ENCODE measurements at regions not wholly inside any gene's neighbourhood (a gene's known extent, or its start where the extent isn't known, plus 50 kb on each side); places are given as distances from the start of the nearest gene placed in this dataset.

DNA sequence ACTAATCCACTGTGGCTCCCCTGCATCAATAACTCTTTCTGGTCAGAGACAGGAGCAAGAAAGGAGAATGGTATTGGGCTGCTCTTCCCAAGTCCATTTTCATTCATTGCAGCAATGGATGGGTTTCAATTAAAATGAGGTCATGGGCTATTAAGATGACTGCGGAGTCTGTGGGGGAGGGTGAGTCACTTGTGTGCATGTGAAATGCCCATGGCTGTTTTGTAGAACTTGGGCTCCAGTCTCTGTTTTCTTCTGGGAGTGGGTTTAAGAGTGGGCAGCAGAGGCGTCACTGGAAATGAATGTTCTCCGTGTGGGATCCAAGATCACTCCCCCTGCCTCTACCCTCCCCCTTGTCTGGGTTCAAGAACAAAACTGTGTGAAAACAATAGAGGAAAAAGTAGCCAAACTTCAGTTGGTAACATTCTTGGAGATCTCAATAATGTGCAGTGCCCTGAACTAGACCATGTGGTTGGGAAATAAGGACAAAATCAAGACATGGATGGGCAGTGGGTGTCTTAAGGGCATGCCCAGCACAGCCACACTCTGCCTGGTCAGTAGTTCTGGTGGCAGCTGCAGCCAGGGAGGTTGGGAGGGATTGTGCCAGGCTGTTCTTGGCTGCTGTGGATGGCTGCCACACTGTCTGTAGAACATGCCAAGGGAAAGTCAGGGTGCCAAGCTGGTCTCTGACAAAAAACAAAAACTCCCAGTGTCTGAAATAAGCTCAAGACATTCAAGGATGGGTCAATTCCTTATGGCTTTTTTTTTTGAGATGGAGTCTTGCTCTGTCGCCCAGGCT lies 68.2 kb upstream of the CXCR4 start:
- H3K4me2 ChIP-seq (ENCODE audit: low read length), result no peak overlapping the region
- H3K9me3 Mint-ChIP-seq (ENCODE audit: unreplicated experiment), result no peaks in the 10 kb centered on the region
- no peak for TF ChIP-seq EZH2 (IDR thresholded peaks at IDR 0.05; ENCODE audit: insufficient read depth, low read length)
- TF ChIP-seq, protein P1, sequence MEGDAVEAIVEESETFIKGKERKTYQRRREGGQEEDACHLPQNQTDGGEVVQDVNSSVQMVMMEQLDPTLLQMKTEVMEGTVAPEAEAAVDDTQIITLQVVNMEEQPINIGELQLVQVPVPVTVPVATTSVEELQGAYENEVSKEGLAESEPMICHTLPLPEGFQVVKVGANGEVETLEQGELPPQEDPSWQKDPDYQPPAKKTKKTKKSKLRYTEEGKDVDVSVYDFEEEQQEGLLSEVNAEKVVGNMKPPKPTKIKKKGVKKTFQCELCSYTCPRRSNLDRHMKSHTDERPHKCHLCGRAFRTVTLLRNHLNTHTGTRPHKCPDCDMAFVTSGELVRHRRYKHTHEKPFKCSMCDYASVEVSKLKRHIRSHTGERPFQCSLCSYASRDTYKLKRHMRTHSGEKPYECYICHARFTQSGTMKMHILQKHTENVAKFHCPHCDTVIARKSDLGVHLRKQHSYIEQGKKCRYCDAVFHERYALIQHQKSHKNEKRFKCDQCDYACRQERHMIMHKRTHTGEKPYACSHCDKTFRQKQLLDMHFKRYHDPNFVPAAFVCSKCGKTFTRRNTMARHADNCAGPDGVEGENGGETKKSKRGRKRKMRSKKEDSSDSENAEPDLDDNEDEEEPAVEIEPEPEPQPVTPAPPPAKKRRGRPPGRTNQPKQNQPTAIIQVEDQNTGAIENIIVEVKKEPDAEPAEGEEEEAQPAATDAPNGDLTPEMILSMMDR (IDR thresholded peaks at IDR 0.05; ENCODE audit: insufficient read depth, low read depth, low read length), result no peak
- DNase-seq (ENCODE audit: low read depth), result peak; percentile 8
- no peak overlapping the region for H3K9ac ChIP-seq (ENCODE audit: low read length)
- no peak overlapping the region for H2AFZ ChIP-seq (ENCODE audit: low read depth, low read length)
- no peaks in the 10 kb centered on the region for H3K36me3 Mint-ChIP-seq (ENCODE audit: low read depth, unreplicated experiment)
- no peaks in the 10 kb centered on the region for H3K79me2 ChIP-seq (ENCODE audit: insufficient read depth, low read length)
- no peak overlapping the region for H3K4me3 Mint-ChIP-seq (ENCODE audit: unreplicated experiment)
- H3K4me3 ChIP-seq (ENCODE audit: insufficient read depth, low read depth, low read length), result no peak overlapping the region
- H3K27ac ChIP-seq (ENCODE audit: low read depth, low read length), result no peak overlapping the region
- no peaks in the 10 kb centered on the region for H3K4me1 Mint-ChIP-seq (ENCODE audit: low read depth, unreplicated experiment)
- H3K27me3 Mint-ChIP-seq (ENCODE audit: low read depth, unreplicated experiment), result peaks cover 25% of the 10 kb centered on the region
- H4K20me1 ChIP-seq (ENCODE audit: insufficient read depth, low read length), result no peaks in the 10 kb centered on the region
- no peak for FAIRE-seq
- no peak overlapping the region for H3K27ac Mint-ChIP-seq (ENCODE audit: unreplicated experiment)
- no peaks in the 10 kb centered on the region for H3K27me3 ChIP-seq (ENCODE audit: insufficient read depth, low read length)
- no peaks in the 10 kb centered on the region for H3K36me3 ChIP-seq (ENCODE audit: insufficient read depth, low read length)
- H3K9me3 ChIP-seq (ENCODE audit: insufficient read depth, low read depth, low read length), result no peaks in the 10 kb centered on the region
- no peaks in the 10 kb centered on the region for H3K4me1 ChIP-seq (ENCODE audit: insufficient read depth, low read length)

DNA sequence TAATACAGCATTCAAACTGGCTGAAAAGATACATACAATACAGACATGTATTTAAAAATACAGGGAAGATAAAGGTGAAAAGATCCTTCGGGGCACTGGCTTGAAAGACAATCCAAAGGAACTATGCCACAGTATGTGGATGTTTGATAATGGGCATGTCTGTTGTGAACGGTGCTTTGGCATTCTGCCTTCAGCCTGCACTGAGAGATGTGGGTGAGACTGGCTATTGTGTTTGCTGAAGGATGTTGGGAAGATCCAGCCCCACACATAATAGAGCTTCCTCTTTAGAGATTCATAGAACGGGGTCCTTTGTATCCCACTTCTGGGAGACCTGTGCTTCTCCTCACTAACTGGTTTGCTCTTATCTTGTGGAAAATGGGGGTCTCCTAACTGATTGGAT lies 65.1 kb upstream of the CXCR4 start:
- Histone ChIP-seq H3K4me1 (ENCODE audit: insufficient read depth, low read length) (no peaks in the 10 kb centered on the region), H3K79me2 (ENCODE audit: insufficient read depth, low read length) (no peaks in the 10 kb centered on the region), H3K4me2 (ENCODE audit: low read length) (no peak overlapping the region), H3K36me3 (ENCODE audit: insufficient read depth, low read length) (no peaks in the 10 kb centered on the region), H3K27ac (ENCODE audit: low read depth, low read length) (no peak overlapping the region), H3K9ac (ENCODE audit: low read length) (no peak overlapping the region), H3K4me3 (ENCODE audit: insufficient read depth, low read depth, low read length) (no peak overlapping the region), H3K27me3 (ENCODE audit: insufficient read depth, low read length) (no peaks in the 10 kb centered on the region), H4K20me1 (ENCODE audit: insufficient read depth, low read length) (no peaks in the 10 kb centered on the region), H3K9me3 (ENCODE audit: insufficient read depth, low read depth, low read length) (no peaks in the 10 kb centered on the region), H2AFZ (ENCODE audit: low read depth, low read length) (no peak overlapping the region)
- no peak overlapping the region for H3K27ac Mint-ChIP-seq (ENCODE audit: unreplicated experiment)
- H3K4me3 Mint-ChIP-seq (ENCODE audit: unreplicated experiment), result no peak overlapping the region
- FAIRE-seq (no peak), DNase-seq (ENCODE audit: low read depth) (no peak)
- H3K27me3 Mint-ChIP-seq (ENCODE audit: low read depth, unreplicated experiment), result peaks cover 22% of the 10 kb centered on the region
- TF ChIP-seq, protein P1 (IDR thresholded peaks at IDR 0.05; ENCODE audit: insufficient read depth, low read depth, low read length), result no peak
- TF ChIP-seq EZH2 (IDR thresholded peaks at IDR 0.05; ENCODE audit: insufficient read depth, low read length), result no peak
- H3K4me1 Mint-ChIP-seq (ENCODE audit: low read depth, unreplicated experiment), result no peaks in the 10 kb centered on the region
- H3K9me3 Mint-ChIP-seq (ENCODE audit: unreplicated experiment), result peaks cover 4% of the 10 kb centered on the region
- H3K36me3 Mint-ChIP-seq (ENCODE audit: low read depth, unreplicated experiment), result no peaks in the 10 kb centered on the region

DNA sequence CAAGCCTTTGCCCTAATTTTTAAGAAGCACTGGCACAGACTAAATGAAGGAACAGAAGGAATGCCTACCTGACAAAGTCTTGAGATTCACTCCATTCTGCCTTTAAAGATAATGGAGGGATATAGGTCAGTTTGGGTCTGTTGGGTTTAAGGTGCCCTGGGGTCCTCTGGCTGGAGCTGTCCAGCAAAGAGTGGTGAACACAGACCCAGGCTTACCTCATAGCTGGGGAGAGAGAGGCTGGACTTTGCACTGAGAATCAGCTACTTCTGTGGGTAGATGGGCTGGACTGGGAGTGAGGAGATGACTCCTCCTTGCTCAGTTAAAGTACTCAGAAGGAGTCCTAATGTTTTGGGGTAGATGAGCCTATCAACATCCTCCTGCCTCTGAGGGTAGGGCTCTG lies 64.4 kb upstream of the CXCR4 start:
- H3K27ac Mint-ChIP-seq (ENCODE audit: unreplicated experiment), result no peak overlapping the region
- peaks cover 4% of the 10 kb centered on the region for H3K9me3 Mint-ChIP-seq (ENCODE audit: unreplicated experiment)
- no peaks in the 10 kb centered on the region for H3K79me2 ChIP-seq (ENCODE audit: insufficient read depth, low read length)
- peaks cover 18% of the 10 kb centered on the region for H3K27me3 Mint-ChIP-seq (ENCODE audit: low read depth, unreplicated experiment)
- no peaks in the 10 kb centered on the region for H3K9me3 ChIP-seq (ENCODE audit: insufficient read depth, low read depth, low read length)
- H2AFZ ChIP-seq (ENCODE audit: low read depth, low read length), result no peak overlapping the region
- FAIRE-seq (no peak), DNase-seq (ENCODE audit: low read depth) (no peak)
- TF ChIP-seq, protein P1 (IDR thresholded peaks at IDR 0.05; ENCODE audit: insufficient read depth, low read depth, low read length), result no peak
- TF ChIP-seq EZH2 (IDR thresholded peaks at IDR 0.05; ENCODE audit: insufficient read depth, low read length), result no peak
- H3K4me3 ChIP-seq (ENCODE audit: insufficient read depth, low read depth, low read length), result no peak overlapping the region
- no peak overlapping the region for H3K4me2 ChIP-seq (ENCODE audit: low read length)
- no peak overlapping the region for H3K4me3 Mint-ChIP-seq (ENCODE audit: unreplicated experiment)
- no peaks in the 10 kb centered on the region for H3K4me1 ChIP-seq (ENCODE audit: insufficient read depth, low read length)
- no peaks in the 10 kb centered on the region for H3K36me3 Mint-ChIP-seq (ENCODE audit: low read depth, unreplicated experiment)
- H3K4me1 Mint-ChIP-seq (ENCODE audit: low read depth, unreplicated experiment), result no peaks in the 10 kb centered on the region
- H4K20me1 ChIP-seq (ENCODE audit: insufficient read depth, low read length), result no peaks in the 10 kb centered on the region
- no peaks in the 10 kb centered on the region for H3K27me3 ChIP-seq (ENCODE audit: insufficient read depth, low read length)
- no peak overlapping the region for H3K27ac ChIP-seq (ENCODE audit: low read depth, low read length)
- no peaks in the 10 kb centered on the region for H3K36me3 ChIP-seq (ENCODE audit: insufficient read depth, low read length)
- no peak overlapping the region for H3K9ac ChIP-seq (ENCODE audit: low read length)
